HCT116 (cell line): ENCODE measurements at regions not wholly inside any gene's neighbourhood (a gene's known extent, or its start where the extent isn't known, plus 50 kb on each side); places are given as distances from the start of the nearest gene placed in this dataset.
A peak's percentile ranks its signal among the peaks of the same experiment; 100 is the strongest.

Source experiments
- ATAC-seq: fragments of 200-7000 bp; cut with Tn5 transposase; 2 replicates; pipeline ENCODE4 v1.9.1; 2020; ENCODE audit warnings: mild to moderate bottlenecking, moderate library complexity
- BruUV-seq: library from RNA; stranded (reverse); fragments of 400-500 nt; replicated peaks from 2 replicates; lab custom pipeline; 2021; lab: Mats Ljungman, UMichigan
- CTCF ChIA-PET: fragments of 300-600 bp; sonication (Branson Sonifier 250); formaldehyde crosslinking; loops from one replicate; lab custom pipeline; 2021; ENCODE audit warnings: antibody characterized with exemption; lab: Charles Lee
- POLR2A ChIA-PET: fragments of 300-600, 350-600 bp; sonication (Branson Sonifier 250); formaldehyde crosslinking; loops from one replicate; lab custom pipeline; 2021; ENCODE audit warnings: antibody characterized with exemption; lab: Charles Lee
- RAD21 ChIA-PET, 2 experiments: fragments of 300-600 bp; sonication (Branson Sonifier 250); formaldehyde crosslinking; loops; one replicate each; lab custom pipeline; 2023; ENCODE audit warnings: low total read pairs in 2 of 2; ENCODE audit not compliant: uncharacterized antibody in 2 of 2, unreplicated experiment in 2 of 2, low non-redundant PET in 1 of 2; lab: Charles Lee
- DNase-seq: peaks from one replicate; pipeline ENCODE4 v3.0.0-alpha.2; 2010; ENCODE audit warnings: low read depth, low spot score
- H2AFZ ChIP-seq: fragments of 200-600 bp; shearing (Covaris generic), sonication (generic); 2 replicates; pipeline ENCODE4 v1.6.1; 2017; ENCODE audit warnings: low read depth, mixed run types, mixed read lengths, antibody characterized with exemption, low read length; ENCODE audit not compliant: poor library complexity, severe bottlenecking
- H3K27ac ChIP-seq: 2 replicates; pipeline ENCODE4 v1.5.1; 2012; ENCODE audit warnings: low read depth, low read length
- H3K27me3 ChIP-seq: fragments of 200-600 bp; sonication (generic); 2 replicates; pipeline ENCODE4 v1.6.1; 2016; ENCODE audit warnings: mixed run types, low read length, mixed read lengths; ENCODE audit not compliant: insufficient read depth
- H3K36me3 ChIP-seq, 2 experiments: fragments of 200-500 bp in 1 of 2; fragments of 200-600 bp in 1 of 2; sonication (Bioruptor generic) in 1 of 2; sonication (generic) in 1 of 2; 2 replicates each; pipeline versions ENCODE4 v1.5.1 to v1.6.1; 2014 to 2016; ENCODE audit warnings: low read length in 2 of 2, inconsistent platforms in 1 of 2, mixed read lengths in 1 of 2, mixed run types in 1 of 2; ENCODE audit not compliant: insufficient read depth in 2 of 2, control insufficient read depth in 1 of 2
- H3K4me1 ChIP-seq, 2 experiments: fragments of 200-600 bp in 1 of 2; sonication (generic) in 1 of 2; 2 replicates each; pipeline versions ENCODE4 v1.5.1 to v1.6.1; 2012 to 2017; ENCODE audit warnings: low read length in 2 of 2, inconsistent platforms in 1 of 2, mild to moderate bottlenecking in 1 of 2, mixed read lengths in 1 of 2, mixed run types in 1 of 2, moderate library complexity in 1 of 2; ENCODE audit not compliant: insufficient read depth in 2 of 2, control insufficient read depth in 1 of 2
- H3K4me2 ChIP-seq: fragments of 200-600 bp; sonication (generic); 2 replicates; pipeline ENCODE4 v1.6.1; 2017; ENCODE audit warnings: mixed run types, low read length, mixed read lengths
- H3K4me3 ChIP-seq, 2 experiments: fragments of 200-600 bp in 1 of 2; sonication (generic) in 1 of 2; replicated peaks in 1 of 2; 2 replicates each; pipeline ENCODE4 v1.5.1; 2011 to 2016; ENCODE audit warnings: low read length in 2 of 2, control low read depth in 1 of 2, low read depth in 1 of 2, mild to moderate bottlenecking in 1 of 2, mixed read lengths in 1 of 2, mixed run types in 1 of 2
- H3K79me2 ChIP-seq: fragments of 200-600 bp; sonication (generic); 2 replicates; pipeline ENCODE4 v1.6.1; 2017; ENCODE audit warnings: mild to moderate bottlenecking, mixed run types, low read length, moderate library complexity, mixed read lengths; ENCODE audit not compliant: insufficient read depth
- H3K9ac ChIP-seq: fragments of 200-600 bp; sonication (generic); 2 replicates; pipeline ENCODE4 v1.6.1; 2016; ENCODE audit warnings: low read length, mixed read lengths
- H3K9me2 ChIP-seq: fragments of 200-600 bp; sonication (generic), shearing (Covaris generic); 2 replicates; pipeline ENCODE4 v1.6.1; 2017; ENCODE audit warnings: mixed run types, mild to moderate bottlenecking, moderate library complexity; ENCODE audit not compliant: insufficient read depth
- H3K9me3 ChIP-seq, 2 experiments: fragments of 200-500 bp in 1 of 2; fragments of 200-600 bp in 1 of 2; sonication (Bioruptor generic) in 1 of 2; sonication (generic) in 1 of 2; 2 replicates each; pipeline ENCODE4 v1.6.1; 2014 to 2017; ENCODE audit warnings: low read length in 2 of 2, mixed read lengths in 2 of 2, inconsistent platforms in 1 of 2, low read depth in 1 of 2, mild to moderate bottlenecking in 1 of 2, mixed run types in 1 of 2, moderate library complexity in 1 of 2; ENCODE audit not compliant: control insufficient read depth in 1 of 2, insufficient read depth in 1 of 2
- H4K20me1 ChIP-seq: fragments of 200-600 bp; sonication (generic), shearing (Covaris generic); 2 replicates; pipeline ENCODE4 v1.6.1; 2017; ENCODE audit warnings: mixed run types, mild to moderate bottlenecking, moderate library complexity; ENCODE audit not compliant: insufficient read depth
- CEBPB ChIP-seq: IDR thresholded peaks from 2 replicates; pipeline ENCODE4 v1.6.1; 2012; ENCODE audit warnings: low read depth
- ELF1 ChIP-seq: IDR thresholded peaks from 2 replicates; pipeline ENCODE4 v1.6.1; 2012; ENCODE audit warnings: low read depth, borderline replicate concordance
- EZH2 ChIP-seq: fragments of 200-600 bp; sonication (generic); IDR thresholded peaks from 2 replicates; pipeline ENCODE4 v1.6.1; 2017; ENCODE audit warnings: antibody characterized with exemption, mixed run types
- EZH2phosphoT487 ChIP-seq: fragments of 200-600 bp; IDR thresholded peaks from 2 replicates; pipeline ENCODE4 v1.6.1; 2018; ENCODE audit warnings: antibody characterized with exemption, borderline replicate concordance
- FOSL1 ChIP-seq: IDR thresholded peaks from 2 replicates; pipeline ENCODE4 v1.6.1; 2012; ENCODE audit warnings: low read depth
- JUND ChIP-seq: IDR thresholded peaks from 2 replicates; pipeline ENCODE4 v1.6.1; 2012
- MAX ChIP-seq: IDR thresholded peaks from 2 replicates; pipeline ENCODE4 v1.6.1; 2012
- POLR2AphosphoS5 ChIP-seq: IDR thresholded peaks from 2 replicates; pipeline ENCODE4 v1.6.1; 2011; ENCODE audit warnings: mild to moderate bottlenecking, low read depth, low read length, moderate library complexity
- RAD21 ChIP-seq: IDR thresholded peaks from 2 replicates; pipeline ENCODE4 v1.6.1; 2012; ENCODE audit warnings: low read depth, mild to moderate bottlenecking
- SIN3A ChIP-seq: IDR thresholded peaks from 2 replicates; pipeline ENCODE4 v1.6.1; 2012; ENCODE audit warnings: low read depth
- SP1 ChIP-seq: IDR thresholded peaks from 2 replicates; pipeline ENCODE4 v1.6.1; 2012; ENCODE audit warnings: low read depth
- SRF ChIP-seq: IDR thresholded peaks from 2 replicates; pipeline ENCODE4 v1.6.1; 2012; ENCODE audit warnings: low read depth
- TCF7L2 ChIP-seq: IDR thresholded peaks from 2 replicates; pipeline ENCODE4 v1.7.0; 2011; ENCODE audit warnings: borderline replicate concordance, inconsistent platforms; ENCODE audit not compliant: insufficient read depth, insufficient read length; ENCODE audit errors: extremely low read depth
- YY1 ChIP-seq: IDR thresholded peaks from 2 replicates; pipeline ENCODE4 v1.6.1; 2011; ENCODE audit warnings: low read length, low read depth, moderate library complexity, mild to moderate bottlenecking; ENCODE audit not compliant: insufficient replicate concordance; ENCODE audit errors: extremely low read depth
- ZNF274 ChIP-seq: fragments of 200-500 bp; sonication (Bioruptor generic); IDR thresholded peaks from 2 replicates; pipeline ENCODE4 v1.6.1; 2014; ENCODE audit warnings: mild to moderate bottlenecking, low read depth, low read length, inconsistent platforms
- intact Hi-C: fragments of 100-400 bp; cut with micrococcal nuclease; formaldehyde crosslinking; loops from 2 replicates; pipeline ENCODE4 v1.10.0; 2022
- TF ChIP-seq, protein P1 (sequence below): IDR thresholded peaks from 2 replicates; pipeline ENCODE4 v1.6.1; 2011; ENCODE audit warnings: mild to moderate bottlenecking, low read length, moderate library complexity; ENCODE audit not compliant: insufficient replicate concordance; ENCODE audit errors: extremely low read depth

DNA sequence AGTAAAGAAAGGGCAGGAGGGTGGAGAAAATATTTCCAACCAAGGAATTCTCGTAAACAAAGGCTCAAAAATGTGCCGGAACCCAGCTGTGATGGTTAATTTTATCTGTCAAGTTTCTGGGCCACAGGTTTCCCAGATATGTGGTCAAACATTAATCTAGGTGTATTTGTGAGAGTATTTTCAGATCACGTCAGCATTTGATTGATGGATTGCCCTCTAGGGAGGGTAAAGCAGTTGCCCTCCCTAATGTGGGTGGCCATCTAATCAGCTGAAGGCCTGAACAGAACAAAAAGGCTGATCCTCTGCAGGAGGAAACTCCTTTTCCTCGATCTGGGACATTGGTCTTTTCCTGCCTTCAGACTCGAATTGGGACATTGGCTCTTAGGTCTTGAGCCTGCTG is 298.7 kb upstream of the TCF21 start:
- no peak for DNase-seq
- H2AFZ ChIP-seq, result peak overlapping the region; percentile 62
- peak overlapping the region; percentile 8; the same call in 1 of the 2 replicates for H3K4me2 ChIP-seq

More for the DNA sequence above, 298.7 kb upstream of the TCF21 start:
- Histone ChIP-seq H3K4me1 (peaks cover 0 to 14% of the 10 kb centered on the region in 2 experiments; a peak in 1 of 4 replicates), H3K9me3 (no peaks in the 10 kb centered on the region), H4K20me1 (no peaks in the 10 kb centered on the region), H3K9me2 (no peaks in the 10 kb centered on the region), H3K27ac (peak overlapping the region; percentile 56), H3K79me2 (no peaks in the 10 kb centered on the region)
- BruUV-seq, result no TSS peak
- intact Hi-C loops, result no loop called here
- POLR2A ChIA-PET, result no interaction called here
- no peak for TF ChIP-seq ELF1
- TF ChIP-seq EZH2, result no peak
- TF ChIP-seq SP1, result no peak
- no peak for TF ChIP-seq MAX
- TF ChIP-seq, protein P1, sequence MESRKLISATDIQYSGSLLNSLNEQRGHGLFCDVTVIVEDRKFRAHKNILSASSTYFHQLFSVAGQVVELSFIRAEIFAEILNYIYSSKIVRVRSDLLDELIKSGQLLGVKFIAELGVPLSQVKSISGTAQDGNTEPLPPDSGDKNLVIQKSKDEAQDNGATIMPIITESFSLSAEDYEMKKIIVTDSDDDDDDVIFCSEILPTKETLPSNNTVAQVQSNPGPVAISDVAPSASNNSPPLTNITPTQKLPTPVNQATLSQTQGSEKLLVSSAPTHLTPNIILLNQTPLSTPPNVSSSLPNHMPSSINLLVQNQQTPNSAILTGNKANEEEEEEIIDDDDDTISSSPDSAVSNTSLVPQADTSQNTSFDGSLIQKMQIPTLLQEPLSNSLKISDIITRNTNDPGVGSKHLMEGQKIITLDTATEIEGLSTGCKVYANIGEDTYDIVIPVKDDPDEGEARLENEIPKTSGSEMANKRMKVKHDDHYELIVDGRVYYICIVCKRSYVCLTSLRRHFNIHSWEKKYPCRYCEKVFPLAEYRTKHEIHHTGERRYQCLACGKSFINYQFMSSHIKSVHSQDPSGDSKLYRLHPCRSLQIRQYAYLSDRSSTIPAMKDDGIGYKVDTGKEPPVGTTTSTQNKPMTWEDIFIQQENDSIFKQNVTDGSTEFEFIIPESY, result no peak
- TF ChIP-seq RAD21, result no peak
- no peak for TF ChIP-seq CEBPB
- TF ChIP-seq POLR2AphosphoS5, result no peak
- TF ChIP-seq FOSL1, result no peak
- TF ChIP-seq YY1, result no peak
- TF ChIP-seq SIN3A, result no peak
- no peak for TF ChIP-seq TCF7L2
- no peak for TF ChIP-seq SRF
- TF ChIP-seq JUND, result no peak
- TF ChIP-seq EZH2phosphoT487, result no peak
- TF ChIP-seq ZNF274, result no peak
- TF ChIP-seq, all 23 proteins: peak for 0
- RAD21 ChIA-PET, result no interaction called here
- CTCF ChIA-PET, result no interaction called here
- peak; percentile 50; the same call in 1 of the 2 replicates for ATAC-seq
- Histone ChIP-seq H3K36me3 (no peaks in the 10 kb centered on the region), H3K27me3 (no peaks in the 10 kb centered on the region), H3K4me3 (no peak overlapping the region), H3K9ac (no peak overlapping the region)
